Stimulated activated CD8-positive, alpha-beta memory T cell treated with anti-CD3 and anti-CD28 coated beads, Interleukin-4, amount 100 ng/mL, for 48 hours (primary cell): ENCODE measurements at regions not wholly inside any gene's neighbourhood (a gene's known extent, or its start where the extent isn't known, plus 50 kb on each side); places are given as distances from the start of the nearest gene placed in this dataset.
A peak's percentile ranks its signal among the peaks of the same experiment; 100 is the strongest.

Source experiments
- DNase-seq: peaks from one replicate; pipeline ENCODE4 v3.0.0-alpha.2; 2020

GRCh38 chr17:79340333-79341221, 266.0 kb downstream of the ENGASE start:
- no peak for DNase-seq

DNA sequence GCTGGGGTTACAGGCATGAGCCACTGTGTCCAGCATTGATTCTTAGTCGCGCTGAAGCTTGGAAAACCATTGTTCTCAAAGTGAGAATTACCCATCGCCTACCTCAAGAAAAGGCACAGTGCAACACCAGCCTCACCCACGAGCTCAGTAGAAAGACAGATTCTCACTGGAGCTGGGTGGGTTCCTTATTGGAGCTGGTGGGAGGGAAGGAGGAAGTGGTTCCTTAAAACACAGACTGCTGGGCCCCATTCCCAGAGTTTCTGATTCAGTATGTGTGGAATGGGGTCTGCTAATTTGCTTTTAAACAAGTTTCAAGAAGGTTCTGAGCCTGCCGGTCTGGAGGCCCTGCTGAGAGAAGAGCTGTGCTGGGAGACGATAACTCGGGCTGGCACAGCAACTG, 264.7 kb downstream of the ENGASE start:
- no peak for DNase-seq

- no peak for DNase-seq
Measured at GRCh38 chr17:79338604-79339003, 264.0 kb downstream of the ENGASE start.

GRCh38 chr17:79338152-79338551, 263.5 kb downstream of the ENGASE start:
- no peak for DNase-seq

- DNase-seq = no peak
Measured at GRCh38 chr17:79337053-79337452, 262.4 kb downstream of the ENGASE start.

DNA sequence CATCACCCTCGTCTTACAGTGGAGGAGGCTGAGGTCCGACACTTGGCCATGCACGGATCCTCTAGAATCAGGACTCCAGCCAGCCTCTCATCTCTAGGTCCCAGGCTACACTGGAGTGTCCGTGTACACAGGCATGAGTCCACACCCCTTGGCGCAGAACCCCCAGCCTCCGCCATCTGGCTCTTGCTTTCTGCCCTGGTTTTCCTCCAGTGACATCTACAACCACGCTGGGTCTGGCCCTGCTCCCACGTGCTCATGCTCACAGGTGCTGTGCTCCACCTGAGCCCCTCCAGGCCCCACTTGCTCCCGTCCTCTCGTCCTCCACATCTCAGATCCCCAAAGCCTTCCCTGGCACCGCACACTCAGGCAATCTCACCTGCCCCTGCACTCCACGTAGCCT, 260.8 kb downstream of the ENGASE start:
- no peak for DNase-seq

DNA sequence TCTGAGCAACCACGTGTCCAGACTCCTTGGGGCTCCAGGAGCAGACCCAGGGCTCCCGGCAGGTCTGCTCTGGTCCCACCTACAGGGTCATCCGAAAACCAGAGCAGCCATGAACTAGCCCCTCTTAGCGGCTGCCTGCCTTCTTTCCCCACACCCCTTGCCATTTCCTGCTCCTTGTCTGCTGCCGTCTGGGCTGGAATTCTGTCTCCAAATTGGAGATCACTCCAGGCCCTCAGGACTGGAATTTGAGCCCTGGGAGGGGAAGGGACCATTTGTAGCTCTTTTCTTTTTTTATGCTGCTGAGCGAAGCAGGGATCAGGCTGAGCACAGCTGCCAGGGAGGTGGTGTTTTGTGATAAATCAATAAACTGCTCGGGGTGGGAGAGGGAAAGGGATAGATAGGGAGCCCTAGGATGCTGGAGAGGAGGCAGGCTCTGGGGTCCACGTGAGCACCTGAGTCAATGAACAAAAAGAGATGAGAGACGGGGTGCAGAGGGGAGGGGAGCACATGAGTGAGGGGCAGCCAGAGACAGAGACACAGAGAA, 257.5 kb downstream of the ENGASE start:
- DNase-seq = no peak

DNA sequence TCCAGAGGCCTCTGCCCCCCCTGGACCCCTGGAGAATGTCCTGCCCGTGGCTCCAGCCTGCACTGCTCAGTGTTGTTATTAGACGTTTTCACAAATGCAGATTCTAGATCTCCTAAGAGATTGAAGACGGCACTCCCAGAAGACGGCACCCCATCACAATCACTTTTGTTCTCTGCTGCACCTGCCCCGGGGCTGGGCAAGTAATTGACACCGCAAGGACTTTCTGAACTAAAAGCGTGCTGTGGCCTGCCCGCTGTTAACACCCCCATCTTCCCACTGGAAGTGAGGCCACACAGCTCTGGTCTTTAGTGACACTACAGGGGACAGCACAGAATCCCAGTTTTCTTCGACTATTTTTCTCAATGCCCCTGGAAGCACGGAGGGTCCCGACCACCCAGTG, 256.9 kb downstream of the ENGASE start:
- DNase-seq = no peak

DNA sequence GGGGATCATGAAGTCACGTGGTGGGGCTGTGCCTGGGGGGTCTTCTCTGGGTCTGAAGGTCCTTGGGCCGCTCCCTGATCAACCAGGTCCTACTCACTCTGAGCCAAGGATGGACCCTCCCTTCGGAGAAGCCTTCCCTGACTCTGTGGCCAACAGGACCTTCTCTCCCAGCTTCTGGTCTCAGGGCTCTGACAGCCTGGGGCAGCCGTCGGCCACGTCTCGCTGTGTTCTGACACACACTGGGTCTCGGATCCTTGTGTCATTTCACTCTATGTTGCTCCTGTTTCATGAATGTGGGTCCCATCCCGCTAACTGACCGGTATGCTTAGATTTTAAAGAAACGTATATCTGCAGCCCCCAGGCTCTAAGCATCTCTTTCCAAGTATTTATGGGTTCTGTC, 256.1 kb downstream of the ENGASE start:
- no peak for DNase-seq

GRCh38 chr17:79330229-79330628, 255.6 kb downstream of the ENGASE start:
- no peak for DNase-seq

GRCh38 chr17:79326814-79327213, 252.2 kb downstream of the ENGASE start:
- no peak for DNase-seq

GRCh38 chr17:79325709-79326430, 251.2 kb downstream of the ENGASE start:
- DNase-seq = peak; percentile 26

DNA sequence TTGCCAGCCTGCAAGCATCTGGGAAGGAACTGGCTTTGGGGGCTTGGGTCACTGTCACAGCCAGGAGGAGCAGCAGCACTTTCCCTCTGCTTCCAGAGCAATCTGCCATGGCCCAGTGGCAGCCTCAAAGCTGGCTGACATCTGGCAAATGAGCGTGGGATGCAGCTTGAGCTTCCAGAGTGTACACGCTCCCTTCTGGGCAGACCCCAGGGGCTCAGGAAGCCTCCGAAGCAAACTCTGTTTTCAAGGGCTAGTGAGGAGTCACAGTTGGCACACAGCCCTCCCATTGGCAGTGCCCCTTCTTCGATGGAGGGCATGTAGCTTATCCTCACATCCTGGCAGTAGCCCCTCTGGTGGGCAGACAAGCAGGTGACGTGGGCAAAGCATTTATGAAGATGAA, 249.6 kb downstream of the ENGASE start:
- DNase-seq = no peak

DNA sequence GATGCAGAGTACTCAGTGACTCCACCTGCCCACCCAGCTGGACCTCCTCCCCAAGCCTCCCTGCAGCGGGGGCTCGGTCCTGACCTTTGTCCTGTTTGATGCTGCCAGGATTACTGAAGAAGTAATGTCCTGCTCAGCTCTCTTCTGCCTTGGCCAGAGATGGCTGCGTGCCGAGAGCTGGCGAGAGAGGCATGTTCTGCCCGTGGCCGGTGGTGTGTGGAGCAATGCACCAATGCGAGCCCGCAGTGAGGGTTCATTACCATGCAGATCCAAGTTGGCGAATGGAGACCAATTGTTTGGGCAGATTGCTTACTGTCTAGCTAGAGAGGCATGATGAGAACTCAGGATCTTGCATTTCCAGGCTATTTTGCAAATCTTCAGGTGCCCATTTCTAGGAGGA, 248.9 kb downstream of the ENGASE start:
- no peak for DNase-seq

- DNase-seq = no peak
Measured at GRCh38 chr17:79322211-79323123, 247.8 kb downstream of the ENGASE start.

GRCh38 chr17:79320331-79320730, 245.7 kb downstream of the ENGASE start:
- DNase-seq = no peak

DNA sequence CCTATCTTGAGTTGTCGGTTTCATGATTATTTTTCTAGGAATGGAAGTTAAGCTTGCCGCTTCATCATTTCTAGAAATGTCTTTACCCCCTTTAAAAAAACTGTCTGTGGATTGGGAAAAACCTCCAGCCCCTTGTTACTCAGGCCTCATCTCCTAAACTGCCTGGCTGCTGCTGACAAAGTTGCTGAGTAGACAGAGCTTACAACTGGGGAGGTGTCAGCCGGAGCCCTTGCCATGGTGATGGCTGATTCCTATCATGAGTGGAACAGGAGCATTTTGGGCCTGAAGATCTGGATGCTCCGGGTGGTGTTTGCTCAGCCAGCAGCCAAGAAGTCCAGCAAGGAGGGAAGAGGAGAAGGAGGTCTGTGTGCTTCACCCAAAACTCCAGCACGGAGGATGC, 243.3 kb downstream of the ENGASE start:
- DNase-seq = no peak

- no peak for DNase-seq
Measured at GRCh38 chr17:79316805-79317204, 242.2 kb downstream of the ENGASE start.

- no peak for DNase-seq
Measured at GRCh38 chr17:79315358-79316105, 240.9 kb downstream of the ENGASE start.

GRCh38 chr17:79314617-79315357, 240.2 kb downstream of the ENGASE start:
- DNase-seq = no peak

- DNase-seq = no peak
Measured at GRCh38 chr17:79311373-79311772, 236.7 kb downstream of the ENGASE start.
